Neuron (in vitro differentiated cells): ENCODE measurements at regions not wholly inside any gene's neighbourhood (a gene's known extent, or its start where the extent isn't known, plus 50 kb on each side); places are given as distances from the start of the nearest gene placed in this dataset.

Experiments used
- H2AFZ ChIP-seq: one replicate; pipeline ENCODE4 v1.6.1; 2013; ENCODE audit warnings: low read depth, mild to moderate bottlenecking, inconsistent platforms, low read length, moderate library complexity
- H3K27me3 ChIP-seq: one replicate; pipeline ENCODE4 v1.6.1; 2013; ENCODE audit warnings: low read length; ENCODE audit not compliant: insufficient read depth
- H3K36me3 ChIP-seq: one replicate; pipeline ENCODE4 v1.6.1; 2013; ENCODE audit warnings: low read length; ENCODE audit not compliant: insufficient read depth
- H3K4me1 ChIP-seq: one replicate; pipeline ENCODE4 v1.6.1; 2013; ENCODE audit warnings: low read length; ENCODE audit not compliant: insufficient read depth
- H3K4me3 ChIP-seq: 2 replicates; pipeline ENCODE4 v1.5.1; 2013; ENCODE audit warnings: mild to moderate bottlenecking, low read length, moderate library complexity
- H3K9me3 ChIP-seq: one replicate; pipeline ENCODE4 v1.6.1; 2013; ENCODE audit warnings: low read length

GRCh38 chr1:222028116-222028515, 286.2 kb upstream of the DUSP10 start:
- Histone ChIP-seq H3K36me3 (no peaks in the 10 kb centered on the region), H3K4me1 (no peaks in the 10 kb centered on the region), H3K4me3 (no peak overlapping the region), H3K9me3 (no peaks in the 10 kb centered on the region), H3K27me3 (no peaks in the 10 kb centered on the region), H2AFZ (no peak overlapping the region)

DNA sequence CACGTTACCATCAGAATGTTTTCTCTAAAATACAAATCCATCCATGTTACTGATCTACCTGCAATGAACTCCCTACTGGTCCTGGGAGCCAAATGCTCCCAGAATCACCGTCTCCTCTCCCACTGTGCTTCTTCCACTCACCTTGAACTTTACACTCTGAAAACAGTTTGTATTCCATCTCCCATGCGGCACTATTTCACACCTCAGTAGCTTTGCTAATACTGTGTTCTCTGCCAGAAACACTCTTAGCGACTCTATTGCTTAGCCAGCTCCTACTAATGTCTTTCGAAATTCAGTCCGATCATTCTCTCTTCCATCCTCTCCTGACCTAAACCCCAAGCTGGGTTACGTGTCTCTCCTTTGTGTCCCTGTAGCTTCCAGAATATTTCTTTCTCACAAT, 284.4 kb upstream of the DUSP10 start:
- H2AFZ ChIP-seq: no peak overlapping the region
- no peaks in the 10 kb centered on the region for H3K9me3 ChIP-seq

DNA sequence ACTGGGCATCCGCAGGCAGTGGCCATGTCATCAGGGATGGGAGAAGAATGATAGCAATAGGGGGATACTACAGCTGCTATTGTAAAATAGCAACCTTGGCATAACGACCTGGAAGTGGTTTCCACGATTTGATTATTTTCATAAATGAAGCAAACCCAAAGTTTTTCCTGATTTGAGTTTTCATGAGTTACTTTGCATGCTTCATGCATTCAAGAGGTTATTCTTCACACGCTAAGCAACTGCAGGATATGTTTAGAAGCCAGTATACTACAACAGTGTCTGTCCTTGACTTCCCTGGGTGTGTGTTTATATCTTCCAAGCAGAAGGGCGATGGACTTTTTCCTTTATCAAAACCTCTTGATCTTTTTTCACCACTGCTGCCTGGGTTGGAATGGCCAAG, 281.1 kb upstream of the DUSP10 start:
- no peaks in the 10 kb centered on the region for H3K4me1 ChIP-seq
- H3K4me3 ChIP-seq: no peak overlapping the region
- H3K27me3 ChIP-seq: no peaks in the 10 kb centered on the region
- H2AFZ ChIP-seq: no peak overlapping the region
- H3K36me3 ChIP-seq: no peaks in the 10 kb centered on the region
- H3K9me3 ChIP-seq: no peaks in the 10 kb centered on the region

More for the DNA sequence above, 284.4 kb upstream of the DUSP10 start:
- Histone ChIP-seq H3K27me3 (no peaks in the 10 kb centered on the region), H3K4me1 (no peaks in the 10 kb centered on the region), H3K4me3 (no peak overlapping the region), H3K36me3 (no peaks in the 10 kb centered on the region)

DNA sequence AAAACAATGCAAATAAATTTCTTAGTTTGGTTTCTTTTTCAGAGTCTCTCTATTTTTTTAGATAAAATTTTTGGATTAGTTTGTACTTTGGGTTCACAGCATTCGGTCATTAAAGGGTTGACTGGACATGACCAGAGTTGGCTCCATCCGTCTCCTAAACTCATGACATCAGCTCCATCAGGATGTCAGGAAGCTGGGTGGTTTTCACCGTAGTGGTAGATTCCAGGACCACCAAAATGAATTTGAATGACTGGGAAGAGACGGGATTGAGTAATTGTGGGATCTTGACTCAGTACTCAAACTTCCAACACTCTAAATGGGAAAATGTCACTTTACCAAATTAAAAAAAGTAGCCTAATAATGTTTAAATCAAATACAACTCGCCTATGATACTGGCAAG, 279.2 kb upstream of the DUSP10 start:
- Histone ChIP-seq H3K27me3 (no peaks in the 10 kb centered on the region), H3K4me1 (no peaks in the 10 kb centered on the region), H3K4me3 (no peak overlapping the region), H3K9me3 (no peaks in the 10 kb centered on the region), H2AFZ (no peak overlapping the region), H3K36me3 (no peaks in the 10 kb centered on the region)

- no peaks in the 10 kb centered on the region for H3K9me3 ChIP-seq
- no peaks in the 10 kb centered on the region for H3K27me3 ChIP-seq
- no peaks in the 10 kb centered on the region for H3K36me3 ChIP-seq
- H2AFZ ChIP-seq: no peak overlapping the region
- no peak overlapping the region for H3K4me3 ChIP-seq
- H3K4me1 ChIP-seq: no peaks in the 10 kb centered on the region
Observed at GRCh38 chr1:222020553-222020952, 278.7 kb upstream of the DUSP10 start.

GRCh38 chr1:222019029-222019428, 277.1 kb upstream of the DUSP10 start:
- Histone ChIP-seq H3K9me3 (no peaks in the 10 kb centered on the region), H3K36me3 (no peaks in the 10 kb centered on the region), H3K4me3 (no peak overlapping the region), H3K4me1 (no peaks in the 10 kb centered on the region), H2AFZ (no peak overlapping the region), H3K27me3 (no peaks in the 10 kb centered on the region)

DNA sequence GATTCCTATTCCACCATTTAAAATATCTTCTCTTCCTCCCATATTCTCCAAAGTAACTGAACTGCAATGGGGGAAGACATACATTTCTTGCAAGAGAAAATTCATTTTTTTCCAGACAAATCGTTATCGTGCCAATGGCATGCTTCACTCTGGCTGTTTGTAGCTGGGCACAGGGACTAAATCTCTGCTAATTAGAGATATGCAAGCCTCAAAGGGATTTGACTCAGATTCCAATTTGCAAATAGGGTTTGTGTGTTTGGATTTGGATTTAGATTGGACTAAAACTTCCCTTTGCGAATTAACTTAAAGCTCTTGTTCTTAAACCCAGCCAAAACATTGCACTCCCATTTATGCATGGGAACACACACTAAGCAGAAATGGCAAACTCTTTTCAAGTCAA, 276.2 kb upstream of the DUSP10 start:
- Histone ChIP-seq H3K27me3 (no peaks in the 10 kb centered on the region), H3K9me3 (no peaks in the 10 kb centered on the region), H3K4me3 (no peak overlapping the region)

DNA sequence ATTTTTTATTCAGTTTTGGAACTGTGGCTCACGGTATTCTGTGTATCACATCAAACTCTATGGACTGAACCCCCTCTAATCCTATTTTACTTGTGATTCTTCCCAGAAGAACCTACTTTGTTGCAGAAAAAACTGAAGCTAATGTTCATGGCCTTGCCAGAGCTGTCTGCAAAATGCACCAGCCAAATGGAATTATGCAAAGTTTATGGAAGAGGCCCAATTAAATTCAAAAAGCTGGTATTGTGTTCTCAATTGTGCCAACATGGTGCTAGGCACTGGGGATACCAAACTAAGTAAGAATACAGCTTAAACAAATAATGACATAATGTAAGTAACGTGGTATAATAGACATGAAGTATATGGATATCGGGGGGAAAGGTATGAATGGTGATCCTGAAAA, 273.8 kb upstream of the DUSP10 start:
- Histone ChIP-seq H3K4me3 (no peak overlapping the region), H3K4me1 (no peaks in the 10 kb centered on the region), H3K36me3 (no peaks in the 10 kb centered on the region), H3K27me3 (no peaks in the 10 kb centered on the region), H3K9me3 (no peaks in the 10 kb centered on the region), H2AFZ (no peak overlapping the region)

More for the DNA sequence above, 276.2 kb upstream of the DUSP10 start:
- no peaks in the 10 kb centered on the region for H3K36me3 ChIP-seq
- H2AFZ ChIP-seq: no peak overlapping the region
- no peaks in the 10 kb centered on the region for H3K4me1 ChIP-seq

GRCh38 chr1:222014001-222014400, 272.1 kb upstream of the DUSP10 start:
- Histone ChIP-seq H3K4me3 (no peak overlapping the region), H3K36me3 (no peaks in the 10 kb centered on the region), H3K9me3 (no peaks in the 10 kb centered on the region), H3K27me3 (no peaks in the 10 kb centered on the region), H3K4me1 (no peaks in the 10 kb centered on the region), H2AFZ (no peak overlapping the region)

GRCh38 chr1:222012816-222013215, 270.9 kb upstream of the DUSP10 start:
- Histone ChIP-seq H3K9me3 (no peaks in the 10 kb centered on the region), H3K27me3 (no peaks in the 10 kb centered on the region), H2AFZ (no peak overlapping the region), H3K4me1 (no peaks in the 10 kb centered on the region), H3K4me3 (no peak overlapping the region), H3K36me3 (no peaks in the 10 kb centered on the region)

GRCh38 chr1:222010306-222010705, 268.4 kb upstream of the DUSP10 start:
- H3K4me3 ChIP-seq: no peak overlapping the region
- H3K4me1 ChIP-seq: no peaks in the 10 kb centered on the region
- no peak overlapping the region for H2AFZ ChIP-seq
- H3K36me3 ChIP-seq: no peaks in the 10 kb centered on the region
- no peaks in the 10 kb centered on the region for H3K27me3 ChIP-seq
- no peaks in the 10 kb centered on the region for H3K9me3 ChIP-seq

- no peaks in the 10 kb centered on the region for H3K4me1 ChIP-seq
- no peaks in the 10 kb centered on the region for H3K9me3 ChIP-seq
- H3K4me3 ChIP-seq: no peak overlapping the region
- no peak overlapping the region for H2AFZ ChIP-seq
- no peaks in the 10 kb centered on the region for H3K36me3 ChIP-seq
- H3K27me3 ChIP-seq: no peaks in the 10 kb centered on the region
Observed at GRCh38 chr1:222009105-222009730, 267.3 kb upstream of the DUSP10 start.

- Histone ChIP-seq H3K4me3 (no peak overlapping the region), H3K27me3 (no peaks in the 10 kb centered on the region), H3K9me3 (no peaks in the 10 kb centered on the region), H2AFZ (no peak overlapping the region), H3K4me1 (no peaks in the 10 kb centered on the region), H3K36me3 (no peaks in the 10 kb centered on the region)
Observed at GRCh38 chr1:222006715-222007114, 264.8 kb upstream of the DUSP10 start.

DNA sequence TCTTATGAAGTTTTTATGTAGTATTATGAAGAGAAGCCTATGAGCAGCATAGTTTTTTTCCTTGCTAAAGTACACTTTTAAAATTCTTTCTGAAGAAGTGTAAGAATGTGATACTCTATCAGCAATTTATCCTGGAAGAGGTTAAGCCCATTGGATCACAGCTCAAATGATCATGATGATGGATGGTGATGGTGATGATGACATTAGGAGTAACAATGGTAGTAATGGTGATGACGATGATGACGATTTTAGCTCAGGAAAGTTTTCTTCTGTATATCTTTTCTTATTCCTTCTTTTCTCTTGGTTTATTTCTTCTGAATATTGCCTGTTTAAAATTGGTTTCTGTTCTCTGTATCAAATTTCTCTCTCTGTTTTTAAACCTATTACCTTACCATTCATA, 262.9 kb upstream of the DUSP10 start:
- H3K4me3 ChIP-seq: no peak overlapping the region
- no peak overlapping the region for H2AFZ ChIP-seq
- H3K36me3 ChIP-seq: no peaks in the 10 kb centered on the region
- no peaks in the 10 kb centered on the region for H3K4me1 ChIP-seq
- no peaks in the 10 kb centered on the region for H3K9me3 ChIP-seq
- H3K27me3 ChIP-seq: no peaks in the 10 kb centered on the region
